ENCODE measurements at regions not wholly inside any gene's neighbourhood (a gene's known extent, or its start where the extent isn't known, plus 50 kb on each side); places are given as distances from the start of the nearest gene placed in this dataset.

DNA sequence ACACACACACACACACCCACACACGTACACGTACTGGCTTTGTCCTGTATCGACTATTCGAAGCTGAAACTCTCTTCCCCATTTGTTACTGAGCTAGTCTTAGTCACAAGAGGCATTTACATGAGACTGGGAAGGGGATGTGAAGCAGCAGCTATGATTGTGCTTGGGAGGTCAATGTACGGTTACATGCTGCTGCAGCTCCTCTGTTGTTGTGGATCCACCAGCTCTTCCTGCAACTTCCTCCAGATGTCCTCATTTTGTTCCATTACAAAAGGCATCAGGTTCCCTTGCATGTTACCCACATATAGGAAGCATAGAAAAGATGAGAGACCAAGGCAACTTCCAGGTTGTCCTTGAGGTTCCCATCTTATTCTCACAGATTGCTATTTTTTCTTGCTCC lies 612.4 kb upstream of the IMPG1 start:
- no peaks in the 10 kb centered on the region for H3K9me3 ChIP-seq (ENCODE audit: low read depth, low read length)
- H3K4me1 ChIP-seq (ENCODE audit: insufficient read depth, low read length): no peaks in the 10 kb centered on the region

DNA sequence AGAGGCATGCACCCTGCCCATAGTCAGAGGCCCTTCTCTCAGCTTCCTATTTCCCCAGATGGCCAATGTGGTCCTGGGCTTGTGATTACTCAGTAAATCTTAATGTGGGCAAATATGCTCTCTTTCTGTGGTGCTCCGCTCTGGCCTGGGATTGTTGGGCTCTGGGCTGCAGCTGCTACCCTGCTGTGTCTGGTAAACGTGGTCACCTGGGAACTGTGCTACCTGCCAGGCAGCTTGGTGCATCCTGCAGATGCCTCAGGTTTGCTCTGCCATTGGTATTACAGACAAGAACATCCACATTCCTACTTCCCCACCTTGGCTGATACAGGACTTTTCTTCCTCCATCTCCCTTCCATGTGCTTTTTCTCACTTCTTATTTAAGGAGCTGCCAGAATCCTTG lies 611.5 kb upstream of the IMPG1 start:
- Histone ChIP-seq H3K4me3 (ENCODE audit: low read length) (no peak overlapping the region), H3K27me3 (ENCODE audit: insufficient read depth, low read length) (no peaks in the 10 kb centered on the region), H3K9me3 (ENCODE audit: low read depth, low read length) (no peaks in the 10 kb centered on the region), H3K4me1 (ENCODE audit: insufficient read depth, low read length) (no peaks in the 10 kb centered on the region)

More for the DNA sequence above, 612.4 kb upstream of the IMPG1 start:
- Histone ChIP-seq H3K4me3 (ENCODE audit: low read length) (no peak overlapping the region), H3K27me3 (ENCODE audit: insufficient read depth, low read length) (no peaks in the 10 kb centered on the region)

DNA sequence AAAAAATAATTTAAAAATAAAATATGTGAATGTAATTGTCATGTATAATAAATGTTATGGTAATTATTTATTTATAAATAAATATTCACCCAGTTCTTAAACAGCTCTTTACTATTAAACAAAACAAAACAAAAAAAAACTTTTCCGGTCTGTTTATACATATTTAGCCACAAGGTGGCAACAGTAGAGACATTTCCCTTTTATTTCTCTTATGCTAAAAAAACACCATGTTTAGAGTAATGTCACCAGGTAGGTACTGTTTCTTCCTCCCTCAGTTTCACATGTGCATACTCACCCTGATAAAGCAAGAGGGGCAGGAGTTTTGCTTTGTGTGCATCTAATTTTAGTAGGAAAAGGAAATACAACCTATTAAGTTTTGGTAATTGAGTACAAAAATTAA lies 610.4 kb upstream of the IMPG1 start:
- Histone ChIP-seq H3K4me3 (ENCODE audit: low read length) (no peak overlapping the region), H3K27me3 (ENCODE audit: insufficient read depth, low read length) (no peaks in the 10 kb centered on the region), H3K9me3 (ENCODE audit: low read depth, low read length) (no peaks in the 10 kb centered on the region), H3K4me1 (ENCODE audit: insufficient read depth, low read length) (no peaks in the 10 kb centered on the region)

DNA sequence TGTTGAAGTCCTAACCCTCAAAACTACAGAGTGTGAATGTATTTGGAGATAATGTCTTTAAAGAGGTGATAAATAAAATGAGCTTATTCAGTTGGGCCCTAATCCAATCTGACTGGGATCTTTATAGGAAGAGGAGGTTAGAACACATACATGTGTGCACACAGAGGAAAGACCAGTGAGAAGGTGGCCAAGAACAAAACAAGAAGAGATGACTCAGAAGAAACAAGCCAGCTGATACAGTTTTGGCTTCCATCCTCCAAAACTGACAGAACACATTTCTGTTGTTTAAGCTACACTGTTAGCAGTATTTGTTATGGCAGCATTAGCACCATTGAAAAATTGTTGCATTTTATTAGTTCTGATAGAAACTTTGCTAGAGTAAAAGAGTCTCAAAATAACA lies 609.3 kb upstream of the IMPG1 start:
- Histone ChIP-seq H3K27me3 (ENCODE audit: insufficient read depth, low read length) (no peaks in the 10 kb centered on the region), H3K4me1 (ENCODE audit: insufficient read depth, low read length) (no peaks in the 10 kb centered on the region), H3K4me3 (ENCODE audit: low read length) (no peak overlapping the region), H3K9me3 (ENCODE audit: low read depth, low read length) (no peaks in the 10 kb centered on the region)

DNA sequence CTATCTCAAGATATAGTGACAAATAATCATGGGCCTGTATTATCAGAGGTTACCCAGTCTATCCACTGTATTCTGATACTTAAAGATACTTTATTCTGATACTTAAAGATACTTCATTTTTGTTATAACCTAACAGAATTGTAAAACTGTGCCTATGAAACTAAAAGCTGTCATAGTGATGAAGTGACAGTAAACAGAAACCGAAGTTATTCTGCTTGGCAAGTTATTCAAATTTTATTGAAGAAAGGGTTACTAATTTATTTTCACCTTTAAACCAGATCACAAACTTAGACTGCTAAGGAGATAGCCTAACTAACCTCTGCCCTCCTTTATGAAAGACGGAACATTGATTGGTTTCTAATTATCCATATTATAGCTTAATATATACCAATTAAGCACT lies 604.6 kb upstream of the IMPG1 start:
- H3K4me3 ChIP-seq (ENCODE audit: low read length): no peak overlapping the region
- H3K27me3 ChIP-seq (ENCODE audit: insufficient read depth, low read length): no peaks in the 10 kb centered on the region
- no peaks in the 10 kb centered on the region for H3K4me1 ChIP-seq (ENCODE audit: insufficient read depth, low read length)
- H3K9me3 ChIP-seq (ENCODE audit: low read depth, low read length): no peaks in the 10 kb centered on the region

DNA sequence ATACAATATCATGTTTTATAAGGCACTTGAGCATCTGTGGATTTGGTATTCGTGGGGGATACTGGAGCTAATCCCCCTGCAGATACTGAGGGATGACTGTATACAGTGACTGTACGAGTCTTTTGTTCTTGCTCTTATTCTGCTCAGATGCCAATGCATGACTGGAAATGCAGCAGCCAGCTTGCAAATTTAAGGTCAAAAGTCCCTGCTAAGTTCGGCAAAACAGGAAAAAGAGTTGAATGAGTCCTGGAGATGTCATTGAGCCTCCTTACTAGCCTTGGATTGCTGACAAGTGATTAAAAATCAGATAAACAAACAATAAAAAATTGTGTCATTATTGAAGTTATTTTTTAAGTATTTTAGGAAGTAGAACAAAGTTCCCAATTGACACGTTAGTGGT lies 599.3 kb upstream of the IMPG1 start:
- Histone ChIP-seq H3K9me3 (ENCODE audit: low read depth, low read length) (no peaks in the 10 kb centered on the region), H3K4me1 (ENCODE audit: insufficient read depth, low read length) (no peaks in the 10 kb centered on the region), H3K27me3 (ENCODE audit: insufficient read depth, low read length) (no peaks in the 10 kb centered on the region), H3K4me3 (ENCODE audit: low read length) (no peak overlapping the region)

DNA sequence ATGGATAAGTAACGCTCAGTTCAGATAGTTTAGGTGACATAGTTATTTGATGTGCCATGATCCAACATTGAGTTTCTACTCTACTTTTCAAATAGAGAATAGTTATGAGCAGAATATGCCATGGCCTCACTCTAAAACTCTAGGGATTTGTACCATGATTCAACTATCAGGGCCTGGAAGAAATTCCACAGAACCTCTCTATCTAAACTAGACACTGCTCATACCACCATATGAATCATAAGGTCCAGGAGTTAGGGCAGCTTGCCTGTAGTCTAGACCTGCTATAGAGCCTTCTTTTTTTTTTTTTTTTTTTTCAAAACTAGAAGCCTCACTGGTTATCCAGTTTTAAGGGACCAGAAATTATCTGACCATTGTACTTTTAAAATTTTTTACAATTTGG lies 571.8 kb upstream of the IMPG1 start:
- Histone ChIP-seq H3K9me3 (ENCODE audit: low read depth, low read length) (peaks cover 8% of the 10 kb centered on the region), H3K4me1 (ENCODE audit: insufficient read depth, low read length) (no peaks in the 10 kb centered on the region), H3K27me3 (ENCODE audit: insufficient read depth, low read length) (no peaks in the 10 kb centered on the region), H3K4me3 (ENCODE audit: low read length) (no peak overlapping the region)

DNA sequence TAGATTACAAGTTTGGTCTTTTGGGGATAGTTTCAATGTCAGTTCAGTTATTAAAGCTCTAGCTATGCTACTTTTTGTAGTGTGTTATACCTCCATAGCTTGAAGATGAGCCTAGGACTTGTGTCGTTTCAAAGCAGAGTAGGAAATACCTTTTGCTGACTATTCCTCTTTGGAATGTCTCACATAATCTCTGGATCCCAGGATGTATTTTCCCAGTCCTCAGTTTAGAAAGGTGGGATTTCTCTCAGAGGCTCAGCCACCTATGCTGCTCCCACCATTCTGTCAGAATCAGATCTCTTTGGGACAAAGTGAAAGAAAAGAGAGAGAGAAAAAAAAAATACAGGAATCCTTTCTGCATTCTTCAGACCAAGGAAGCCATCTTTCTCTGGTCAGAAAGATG lies 567.5 kb upstream of the IMPG1 start:
- no peaks in the 10 kb centered on the region for H3K27me3 ChIP-seq (ENCODE audit: insufficient read depth, low read length)
- no peak overlapping the region for H3K4me3 ChIP-seq (ENCODE audit: low read length)
- H3K9me3 ChIP-seq (ENCODE audit: low read depth, low read length): no peaks in the 10 kb centered on the region
- no peaks in the 10 kb centered on the region for H3K4me1 ChIP-seq (ENCODE audit: insufficient read depth, low read length)

DNA sequence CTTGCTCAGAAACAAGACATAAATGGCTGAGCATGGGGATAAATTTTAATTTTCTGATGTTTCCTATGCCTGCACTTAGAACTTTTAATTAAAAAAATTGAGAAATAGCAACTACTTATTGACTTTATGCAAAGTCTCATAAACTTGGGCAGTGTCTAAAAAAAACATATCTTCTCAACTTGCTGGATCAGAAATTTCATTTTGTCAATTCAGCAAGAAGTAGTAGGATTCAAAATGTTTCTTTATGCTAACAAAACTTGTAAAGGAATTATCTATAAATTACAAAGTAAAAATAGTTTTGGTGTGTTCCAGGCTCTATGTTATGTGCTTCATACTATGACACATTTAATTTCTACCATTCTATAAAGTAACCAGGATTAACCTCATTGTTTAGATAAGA lies 562.2 kb upstream of the IMPG1 start:
- H3K27me3 ChIP-seq (ENCODE audit: insufficient read depth, low read length): no peaks in the 10 kb centered on the region
- no peak overlapping the region for H3K4me3 ChIP-seq (ENCODE audit: low read length)
- H3K4me1 ChIP-seq (ENCODE audit: insufficient read depth, low read length): no peaks in the 10 kb centered on the region
- no peaks in the 10 kb centered on the region for H3K9me3 ChIP-seq (ENCODE audit: low read depth, low read length)

DNA sequence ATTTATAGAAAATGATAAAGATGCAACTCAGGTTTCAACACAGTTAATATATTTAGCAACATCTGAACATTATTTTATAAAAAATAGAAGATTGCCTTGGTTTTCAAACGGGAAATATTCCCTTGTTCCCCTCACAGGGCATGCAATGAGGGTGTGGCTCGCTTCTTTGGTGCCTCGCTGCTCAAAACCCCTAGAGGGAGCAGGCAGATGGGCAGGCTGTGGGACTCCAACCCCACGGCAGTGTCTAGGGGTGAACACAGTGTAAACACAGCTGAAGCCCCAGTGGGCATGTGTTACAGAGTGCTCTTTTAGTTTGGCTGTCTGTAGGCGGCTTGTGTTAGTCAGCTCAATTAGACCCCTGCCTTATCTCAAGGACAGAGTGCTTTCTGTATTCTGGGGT lies 560.8 kb upstream of the IMPG1 start:
- Histone ChIP-seq H3K4me3 (ENCODE audit: low read length) (no peak overlapping the region), H3K9me3 (ENCODE audit: low read depth, low read length) (no peaks in the 10 kb centered on the region), H3K27me3 (ENCODE audit: insufficient read depth, low read length) (no peaks in the 10 kb centered on the region)

DNA sequence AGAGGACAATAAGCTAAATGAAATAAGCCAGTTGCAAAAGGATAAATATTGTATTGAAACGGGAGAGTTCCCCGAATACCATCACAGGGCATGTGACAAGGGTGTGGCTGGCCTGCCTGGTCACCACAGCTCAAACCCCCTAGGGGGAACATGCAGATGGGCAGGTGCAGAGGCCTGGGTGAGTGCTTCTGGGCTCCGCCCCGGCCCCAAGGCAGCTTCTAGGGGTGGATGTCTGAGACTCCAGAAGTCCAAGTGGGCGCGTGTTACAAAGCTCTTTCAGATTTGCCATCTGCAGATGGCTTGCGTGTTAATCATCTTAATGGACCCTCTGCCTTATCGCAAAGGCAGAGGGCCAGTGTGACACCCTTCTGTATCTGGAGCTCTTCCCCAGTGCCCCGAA lies 559.2 kb upstream of the IMPG1 start:
- Histone ChIP-seq H3K9me3 (ENCODE audit: low read depth, low read length) (no peaks in the 10 kb centered on the region), H3K27me3 (ENCODE audit: insufficient read depth, low read length) (no peaks in the 10 kb centered on the region), H3K4me3 (ENCODE audit: low read length) (no peak overlapping the region), H3K4me1 (ENCODE audit: insufficient read depth, low read length) (no peaks in the 10 kb centered on the region)

More for the DNA sequence above, 560.8 kb upstream of the IMPG1 start:
- H3K4me1 ChIP-seq (ENCODE audit: insufficient read depth, low read length): no peaks in the 10 kb centered on the region

DNA sequence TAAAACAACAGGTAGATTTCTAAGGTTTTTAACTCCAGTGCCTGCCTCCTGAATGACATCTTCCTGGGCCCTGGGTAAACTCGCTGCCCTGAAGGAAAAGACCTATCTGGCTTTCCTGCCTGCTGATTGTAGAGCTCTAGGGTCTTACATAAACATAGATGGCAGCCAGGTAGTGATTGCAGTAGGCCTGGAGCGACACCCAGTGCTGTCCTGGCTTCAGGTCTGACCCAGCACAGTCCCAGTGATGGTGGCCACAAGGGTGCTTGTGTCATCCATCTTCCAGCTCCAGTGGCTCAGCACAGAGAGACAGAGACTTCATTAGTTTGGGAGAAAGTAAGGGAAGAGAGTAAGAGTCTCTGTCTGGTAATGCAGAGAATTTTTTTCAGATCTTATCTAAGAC lies 542.9 kb upstream of the IMPG1 start:
- Histone ChIP-seq H3K4me1 (ENCODE audit: insufficient read depth, low read length) (no peaks in the 10 kb centered on the region), H3K9me3 (ENCODE audit: low read depth, low read length) (no peaks in the 10 kb centered on the region), H3K4me3 (ENCODE audit: low read length) (no peak overlapping the region), H3K27me3 (ENCODE audit: insufficient read depth, low read length) (no peaks in the 10 kb centered on the region)

DNA sequence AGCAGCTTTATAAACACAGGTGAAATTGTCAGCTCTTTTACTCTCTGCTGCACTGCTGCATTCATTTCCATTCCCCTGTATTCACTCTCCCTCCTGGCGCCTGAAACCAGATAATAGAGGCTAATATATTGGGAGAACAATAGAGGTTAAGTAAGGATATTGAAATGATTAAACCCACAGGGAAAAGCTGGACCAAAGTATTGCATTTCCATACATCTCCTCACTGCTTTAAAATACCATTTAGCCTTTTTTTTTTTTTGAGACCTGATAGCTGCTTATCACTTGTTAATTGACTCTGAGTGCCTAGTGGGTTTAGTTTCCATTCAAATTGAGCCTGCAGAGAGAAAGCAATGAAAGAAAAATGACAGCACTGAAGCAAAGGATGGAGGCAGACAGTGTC lies 540.5 kb upstream of the IMPG1 start:
- no peaks in the 10 kb centered on the region for H3K27me3 ChIP-seq (ENCODE audit: insufficient read depth, low read length)
- H3K4me3 ChIP-seq (ENCODE audit: low read length): no peak overlapping the region

DNA sequence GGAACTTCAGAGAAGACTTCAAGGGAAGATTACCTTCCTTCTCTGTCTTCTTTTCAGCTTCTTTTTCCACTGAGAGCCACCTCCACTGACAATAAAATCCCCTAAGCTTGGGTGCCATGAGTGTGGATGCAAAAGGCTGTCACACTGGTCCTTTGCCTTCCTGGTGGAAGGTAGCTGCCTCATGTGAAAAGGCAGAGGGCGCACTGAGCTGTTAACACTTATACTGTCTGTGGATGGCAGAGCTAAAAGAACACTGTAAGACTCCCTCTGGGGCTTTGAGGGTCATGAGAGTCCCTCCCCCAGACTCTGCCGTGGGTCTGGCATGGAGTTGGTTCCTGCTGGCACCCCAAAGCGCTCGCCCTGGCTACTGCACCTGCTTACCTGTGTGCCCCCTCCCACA lies 536.7 kb upstream of the IMPG1 start:
- Histone ChIP-seq H3K4me3 (ENCODE audit: low read length) (no peak overlapping the region), H3K9me3 (ENCODE audit: low read depth, low read length) (no peaks in the 10 kb centered on the region), H3K4me1 (ENCODE audit: insufficient read depth, low read length) (no peaks in the 10 kb centered on the region), H3K27me3 (ENCODE audit: insufficient read depth, low read length) (no peaks in the 10 kb centered on the region)

More for the DNA sequence above, 540.5 kb upstream of the IMPG1 start:
- Histone ChIP-seq H3K9me3 (ENCODE audit: low read depth, low read length) (no peaks in the 10 kb centered on the region), H3K4me1 (ENCODE audit: insufficient read depth, low read length) (no peaks in the 10 kb centered on the region)

DNA sequence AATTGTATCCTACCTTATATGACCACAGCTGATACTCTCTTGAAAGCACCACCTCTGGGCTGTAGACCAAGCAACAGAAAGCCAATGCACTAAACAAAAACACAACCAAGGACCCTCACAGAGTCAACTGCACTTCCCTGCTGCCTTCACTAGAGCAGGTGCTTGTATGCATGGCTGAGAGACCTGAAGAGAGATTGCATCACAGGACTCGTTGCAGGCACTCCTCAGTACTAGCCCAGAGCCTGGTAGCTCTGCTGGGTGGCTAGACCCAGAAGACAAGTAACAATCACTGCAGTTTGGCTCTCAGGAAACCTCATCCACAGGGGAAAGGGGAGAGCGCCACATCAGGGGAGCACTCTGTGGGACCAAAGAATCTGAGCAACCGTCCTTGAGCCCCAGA lies 521.6 kb upstream of the IMPG1 start:
- Histone ChIP-seq H3K4me1 (ENCODE audit: insufficient read depth, low read length) (no peaks in the 10 kb centered on the region), H3K9me3 (ENCODE audit: low read depth, low read length) (no peaks in the 10 kb centered on the region), H3K27me3 (ENCODE audit: insufficient read depth, low read length) (no peaks in the 10 kb centered on the region), H3K4me3 (ENCODE audit: low read length) (no peak overlapping the region)

DNA sequence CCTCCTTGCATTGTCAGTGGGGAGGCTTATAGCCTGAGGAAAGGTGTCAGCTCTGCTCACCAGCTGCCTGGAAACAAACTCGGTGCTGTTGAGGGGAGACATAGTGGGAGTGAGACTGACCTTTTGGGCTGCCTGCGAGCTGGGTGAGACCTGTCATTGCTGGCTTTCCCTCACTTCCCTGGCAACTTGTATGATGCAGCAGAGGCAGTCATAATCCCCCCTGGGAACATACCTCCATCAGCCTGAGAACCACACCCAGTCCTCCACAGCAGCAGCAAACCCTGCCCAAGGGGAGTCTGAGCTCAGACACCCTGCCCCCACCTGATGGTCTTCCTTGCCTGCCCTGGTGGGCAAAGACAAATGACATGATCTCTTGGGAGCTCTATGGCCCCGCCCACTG lies 521.2 kb upstream of the IMPG1 start:
- no peaks in the 10 kb centered on the region for H3K27me3 ChIP-seq (ENCODE audit: insufficient read depth, low read length)
- no peak overlapping the region for H3K4me3 ChIP-seq (ENCODE audit: low read length)
- H3K4me1 ChIP-seq (ENCODE audit: insufficient read depth, low read length): no peaks in the 10 kb centered on the region
- H3K9me3 ChIP-seq (ENCODE audit: low read depth, low read length): no peaks in the 10 kb centered on the region

DNA sequence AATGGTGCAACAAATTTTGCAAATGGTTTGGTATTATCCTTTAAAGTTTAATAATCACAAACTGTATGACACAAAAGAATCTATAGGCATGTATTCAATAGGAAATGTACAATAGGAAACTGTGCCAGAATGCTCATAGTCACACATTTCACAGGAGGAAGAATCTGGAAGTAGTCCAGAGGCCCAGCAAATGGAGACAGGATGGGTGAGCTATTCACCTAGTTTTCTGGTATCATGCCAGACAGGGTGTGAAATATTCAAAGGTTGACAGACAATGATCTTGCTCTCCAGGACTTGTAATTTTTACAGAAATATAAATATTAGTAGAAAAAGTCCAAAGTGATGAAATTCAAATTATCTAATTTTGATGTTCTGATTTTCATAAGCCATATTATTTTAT lies 520.1 kb upstream of the IMPG1 start:
- Histone ChIP-seq H3K4me1 (ENCODE audit: insufficient read depth, low read length) (no peaks in the 10 kb centered on the region), H3K4me3 (ENCODE audit: low read length) (no peak overlapping the region), H3K27me3 (ENCODE audit: insufficient read depth, low read length) (no peaks in the 10 kb centered on the region), H3K9me3 (ENCODE audit: low read depth, low read length) (no peaks in the 10 kb centered on the region)

Measured in mononuclear cell (primary cell).